ENCODE measurements at regions not wholly inside any gene's neighbourhood (a gene's known extent, or its start where the extent isn't known, plus 50 kb on each side); places are given as distances from the start of the nearest gene placed in this dataset.
A peak's percentile ranks its signal among the peaks of the same experiment; 100 is the strongest.

GRCh38 chr6:87975561-87975960 lies 72.1 kb upstream of the SPACA1 start:
- H3K27me3 ChIP-seq (ENCODE audit: control insufficient read depth, insufficient read depth, low read length) = no peaks in the 10 kb centered on the region
- no peak overlapping the region for H3K27ac ChIP-seq (ENCODE audit: insufficient read depth, low read length)
- no peaks in the 10 kb centered on the region for H3K79me2 ChIP-seq (ENCODE audit: control insufficient read depth, insufficient read depth, low read length)
- no peak for DNase-seq (ENCODE audit: low read depth in 2 of 2)
- TF ChIP-seq, protein P1, sequence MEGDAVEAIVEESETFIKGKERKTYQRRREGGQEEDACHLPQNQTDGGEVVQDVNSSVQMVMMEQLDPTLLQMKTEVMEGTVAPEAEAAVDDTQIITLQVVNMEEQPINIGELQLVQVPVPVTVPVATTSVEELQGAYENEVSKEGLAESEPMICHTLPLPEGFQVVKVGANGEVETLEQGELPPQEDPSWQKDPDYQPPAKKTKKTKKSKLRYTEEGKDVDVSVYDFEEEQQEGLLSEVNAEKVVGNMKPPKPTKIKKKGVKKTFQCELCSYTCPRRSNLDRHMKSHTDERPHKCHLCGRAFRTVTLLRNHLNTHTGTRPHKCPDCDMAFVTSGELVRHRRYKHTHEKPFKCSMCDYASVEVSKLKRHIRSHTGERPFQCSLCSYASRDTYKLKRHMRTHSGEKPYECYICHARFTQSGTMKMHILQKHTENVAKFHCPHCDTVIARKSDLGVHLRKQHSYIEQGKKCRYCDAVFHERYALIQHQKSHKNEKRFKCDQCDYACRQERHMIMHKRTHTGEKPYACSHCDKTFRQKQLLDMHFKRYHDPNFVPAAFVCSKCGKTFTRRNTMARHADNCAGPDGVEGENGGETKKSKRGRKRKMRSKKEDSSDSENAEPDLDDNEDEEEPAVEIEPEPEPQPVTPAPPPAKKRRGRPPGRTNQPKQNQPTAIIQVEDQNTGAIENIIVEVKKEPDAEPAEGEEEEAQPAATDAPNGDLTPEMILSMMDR (conservative IDR thresholded peaks at IDR 0.05 in 1 of 2, IDR thresholded peaks at IDR 0.05 in 1 of 2; ENCODE audit: low read depth in 1 of 2, low read length in 2 of 2) = no peak
- no peak for TF ChIP-seq EZH2 (IDR thresholded peaks at IDR 0.05; ENCODE audit: low read length, missing control alignments)
- H3K4me2 ChIP-seq (ENCODE audit: extremely low read depth, insufficient read depth, low read length) = no peak overlapping the region
- no peak overlapping the region for H2AFZ ChIP-seq (ENCODE audit: low read length)
- H3K36me3 ChIP-seq (ENCODE audit: control insufficient read depth, insufficient read depth, low read length) = no peaks in the 10 kb centered on the region
- no peaks in the 10 kb centered on the region for H4K20me1 ChIP-seq (ENCODE audit: control insufficient read depth, extremely low read depth, insufficient read depth, low read length)
- no peaks in the 10 kb centered on the region for H3K4me1 ChIP-seq (ENCODE audit: control insufficient read depth, extremely low read depth, insufficient read depth, low read length)
- H3K4me3 ChIP-seq (replicated peaks in 1 of 4; ENCODE audit: control extremely low read depth in 1 of 4, insufficient read depth in 1 of 4, low read depth in 3 of 4, low read length in 4 of 4) = no peak overlapping the region
- H3K9me3 ChIP-seq (ENCODE audit: control insufficient read depth, insufficient read depth, low read depth, low read length) = no peaks in the 10 kb centered on the region
- no peak overlapping the region for H3K9ac ChIP-seq (ENCODE audit: insufficient read depth, low read length)

DNA sequence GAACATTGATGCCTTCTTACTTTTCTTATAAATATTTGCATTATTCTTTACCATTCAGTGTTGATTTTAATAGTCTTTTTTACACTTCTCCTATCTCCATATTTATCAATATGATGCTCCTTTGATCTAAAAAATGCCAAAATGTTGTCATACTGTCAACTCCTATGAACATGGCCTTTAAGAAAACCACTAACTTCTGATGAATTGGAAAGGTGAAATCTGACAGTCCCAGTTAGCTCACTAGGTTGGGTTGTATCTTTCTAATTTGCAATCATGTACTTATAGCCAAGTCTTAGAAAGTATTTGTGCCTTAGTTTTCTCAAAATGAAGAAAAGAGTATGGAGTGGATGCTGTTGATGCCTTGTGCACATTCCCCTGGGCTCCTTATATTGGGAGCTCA lies 75.4 kb upstream of the SPACA1 start:
- no peak for DNase-seq (ENCODE audit: low read depth in 2 of 2)
- H3K4me2 ChIP-seq (ENCODE audit: extremely low read depth, insufficient read depth, low read length) = no peak overlapping the region
- H3K4me3 ChIP-seq (replicated peaks in 1 of 4; ENCODE audit: control extremely low read depth in 1 of 4, insufficient read depth in 1 of 4, low read depth in 3 of 4, low read length in 4 of 4) = no peak overlapping the region
- H3K4me1 ChIP-seq (ENCODE audit: control insufficient read depth, extremely low read depth, insufficient read depth, low read length) = no peaks in the 10 kb centered on the region
- no peaks in the 10 kb centered on the region for H3K79me2 ChIP-seq (ENCODE audit: control insufficient read depth, insufficient read depth, low read length)
- H3K9ac ChIP-seq (ENCODE audit: insufficient read depth, low read length) = no peak overlapping the region
- H2AFZ ChIP-seq (ENCODE audit: low read length) = no peak overlapping the region
- peaks cover 3% of the 10 kb centered on the region for H3K27me3 ChIP-seq (ENCODE audit: control insufficient read depth, insufficient read depth, low read length)
- H3K9me3 ChIP-seq (ENCODE audit: control insufficient read depth, insufficient read depth, low read depth, low read length) = no peaks in the 10 kb centered on the region
- no peak overlapping the region for H3K27ac ChIP-seq (ENCODE audit: insufficient read depth, low read length)
- no peaks in the 10 kb centered on the region for H3K36me3 ChIP-seq (ENCODE audit: control insufficient read depth, insufficient read depth, low read length)
- H4K20me1 ChIP-seq (ENCODE audit: control insufficient read depth, extremely low read depth, insufficient read depth, low read length) = no peaks in the 10 kb centered on the region
- TF ChIP-seq, protein P1 (conservative IDR thresholded peaks at IDR 0.05 in 1 of 2, IDR thresholded peaks at IDR 0.05 in 1 of 2; ENCODE audit: low read depth in 1 of 2, low read length in 2 of 2) = no peak
- TF ChIP-seq EZH2 (IDR thresholded peaks at IDR 0.05; ENCODE audit: low read length, missing control alignments) = no peak

GRCh38 chr6:87971605-87972262 lies 75.9 kb upstream of the SPACA1 start:
- Histone ChIP-seq H3K4me1 (ENCODE audit: control insufficient read depth, extremely low read depth, insufficient read depth, low read length) (no peaks in the 10 kb centered on the region), H2AFZ (ENCODE audit: low read length) (no peak overlapping the region), H3K9me3 (ENCODE audit: control insufficient read depth, insufficient read depth, low read depth, low read length) (no peaks in the 10 kb centered on the region), H3K79me2 (ENCODE audit: control insufficient read depth, insufficient read depth, low read length) (no peaks in the 10 kb centered on the region), H3K4me3 (replicated peaks in 1 of 4; ENCODE audit: control extremely low read depth in 1 of 4, insufficient read depth in 1 of 4, low read depth in 3 of 4, low read length in 4 of 4) (no peak overlapping the region), H3K9ac (ENCODE audit: insufficient read depth, low read length) (no peak overlapping the region), H3K4me2 (ENCODE audit: extremely low read depth, insufficient read depth, low read length) (no peak overlapping the region), H3K27me3 (ENCODE audit: control insufficient read depth, insufficient read depth, low read length) (peaks cover 3% of the 10 kb centered on the region), H4K20me1 (ENCODE audit: control insufficient read depth, extremely low read depth, insufficient read depth, low read length) (no peaks in the 10 kb centered on the region), H3K27ac (ENCODE audit: insufficient read depth, low read length) (no peak overlapping the region), H3K36me3 (ENCODE audit: control insufficient read depth, insufficient read depth, low read length) (no peaks in the 10 kb centered on the region)
- DNase-seq (ENCODE audit: low read depth in 2 of 2) = peak in 1 of 2 donors; percentile 4
- TF ChIP-seq, protein P1 (conservative IDR thresholded peaks at IDR 0.05 in 1 of 2, IDR thresholded peaks at IDR 0.05 in 1 of 2; ENCODE audit: low read depth in 1 of 2, low read length in 2 of 2) = no peak
- no peak for TF ChIP-seq EZH2 (IDR thresholded peaks at IDR 0.05; ENCODE audit: low read length, missing control alignments)
